Umbilical cord (tissue), 1 donor: ENCODE measurements at regions not wholly inside any gene's neighbourhood (a gene's known extent, or its start where the extent isn't known, plus 50 kb on each side); places are given as distances from the start of the nearest gene placed in this dataset.
A peak's percentile ranks its signal among the peaks of the same experiment; 100 is the strongest.
"Not testable (repeated sequence)": the region's sequence is repeated elsewhere in the genome, so short reads cannot be mapped to it uniquely, and the experiment has no call there.

Source experiments
- DNase-seq: peaks from one replicate; pipeline ENCODE4 v3.0.0-alpha.2; 2015; ENCODE audit warnings: low spot score

GRCh38 chr1:199404191-199404590 is 623.3 kb upstream of the NR5A2 start:
- no peak for DNase-seq

GRCh38 chr1:199404976-199405375 is 622.5 kb upstream of the NR5A2 start:
- DNase-seq: no peak

- DNase-seq: no peak
These were observed 621.8 kb upstream of the NR5A2 start for GRCh38 chr1:199405634-199406196.

- DNase-seq: no peak
These were observed 617.0 kb upstream of the NR5A2 start for GRCh38 chr1:199410462-199410861.

GRCh38 chr1:199411506-199411905 is 616.0 kb upstream of the NR5A2 start:
- DNase-seq: no peak

GRCh38 chr1:199422206-199422605 is 605.3 kb upstream of the NR5A2 start:
- no peak for DNase-seq

- DNase-seq: no peak
These were observed 579.6 kb upstream of the NR5A2 start for GRCh38 chr1:199447906-199448305.

- no peak for DNase-seq
These were observed 578.9 kb upstream of the NR5A2 start for GRCh38 chr1:199448646-199449045.

- no peak for DNase-seq
These were observed 578.3 kb upstream of the NR5A2 start for GRCh38 chr1:199449221-199449620.

GRCh38 chr1:199449681-199450080 is 577.8 kb upstream of the NR5A2 start:
- no peak for DNase-seq

GRCh38 chr1:199452627-199453026 is 574.9 kb upstream of the NR5A2 start:
- no peak for DNase-seq

GRCh38 chr1:199453723-199454122 is 573.8 kb upstream of the NR5A2 start:
- no peak for DNase-seq

- DNase-seq: peak; percentile 22
These were observed 566.6 kb upstream of the NR5A2 start for GRCh38 chr1:199460933-199461332.

GRCh38 chr1:199463521-199464127 is 563.9 kb upstream of the NR5A2 start:
- DNase-seq: peak; percentile 8

GRCh38 chr1:199466961-199467360 is 560.5 kb upstream of the NR5A2 start:
- DNase-seq: no peak

- DNase-seq: no peak
These were observed 555.5 kb upstream of the NR5A2 start for GRCh38 chr1:199472018-199472417.

- no peak for DNase-seq
These were observed 554.5 kb upstream of the NR5A2 start for GRCh38 chr1:199472978-199473377.

- DNase-seq: no peak
These were observed 552.8 kb upstream of the NR5A2 start for GRCh38 chr1:199474738-199475137.

- DNase-seq: no peak
These were observed 545.1 kb upstream of the NR5A2 start for GRCh38 chr1:199482426-199482825.

- no peak for DNase-seq
These were observed 537.9 kb upstream of the NR5A2 start for GRCh38 chr1:199489594-199489993.

- DNase-seq: no peak
These were observed 536.6 kb upstream of the NR5A2 start for GRCh38 chr1:199490769-199491527.

- no peak for DNase-seq
These were observed 532.1 kb upstream of the NR5A2 start for GRCh38 chr1:199495432-199495831.

GRCh38 chr1:199498802-199499201 is 528.7 kb upstream of the NR5A2 start:
- not testable (repeated sequence) for DNase-seq
